HG03558 (cell line): ENCODE measurements at regions not wholly inside any gene's neighbourhood (a gene's known extent, or its start where the extent isn't known, plus 50 kb on each side); places are given as distances from the start of the nearest gene placed in this dataset.

Experiments
- ATAC-seq: cut with Tn5 transposase; IDR thresholded peaks from one replicate; pipeline ENCODE4 v1.9.1; 2021; ENCODE audit warnings: moderate number of reproducible peaks; ENCODE audit not compliant: unreplicated experiment; ENCODE audit errors: extremely low read depth

DNA sequence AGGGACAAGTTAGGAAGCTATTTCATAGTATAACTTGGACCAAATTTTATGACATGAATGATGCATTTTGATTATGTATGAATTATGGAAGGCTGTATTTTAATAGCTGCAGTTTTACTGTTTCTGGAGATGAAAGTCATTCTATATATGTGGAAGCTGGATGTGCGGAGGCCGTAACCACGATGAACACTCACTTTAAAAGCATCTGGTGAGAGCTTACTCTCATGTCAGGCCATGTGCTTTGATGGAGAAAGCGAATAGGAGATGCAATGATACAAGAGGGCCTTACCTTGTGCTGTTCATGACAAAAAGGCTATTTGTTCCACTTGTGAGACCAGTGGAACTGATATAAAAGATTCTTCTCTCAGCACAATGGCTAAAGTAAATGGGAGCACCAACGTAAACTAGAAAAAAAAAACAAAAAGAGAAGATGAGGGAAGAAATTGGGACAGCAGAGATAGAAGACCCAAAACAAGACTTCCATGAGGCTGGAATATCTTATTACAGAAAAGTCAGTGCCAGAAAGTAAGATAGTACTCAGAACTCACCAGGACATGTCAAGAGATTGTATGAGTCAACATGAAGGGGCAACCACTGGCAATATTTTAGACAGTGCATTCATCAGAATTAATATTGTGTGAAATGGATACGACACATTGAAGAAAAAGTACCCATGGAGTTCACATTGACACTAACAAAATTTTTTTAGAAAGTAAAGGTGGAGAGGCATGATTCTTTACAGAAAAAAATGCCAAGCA, 63.3 kb upstream of the GAB1 start:
- ATAC-seq, result no peak

DNA sequence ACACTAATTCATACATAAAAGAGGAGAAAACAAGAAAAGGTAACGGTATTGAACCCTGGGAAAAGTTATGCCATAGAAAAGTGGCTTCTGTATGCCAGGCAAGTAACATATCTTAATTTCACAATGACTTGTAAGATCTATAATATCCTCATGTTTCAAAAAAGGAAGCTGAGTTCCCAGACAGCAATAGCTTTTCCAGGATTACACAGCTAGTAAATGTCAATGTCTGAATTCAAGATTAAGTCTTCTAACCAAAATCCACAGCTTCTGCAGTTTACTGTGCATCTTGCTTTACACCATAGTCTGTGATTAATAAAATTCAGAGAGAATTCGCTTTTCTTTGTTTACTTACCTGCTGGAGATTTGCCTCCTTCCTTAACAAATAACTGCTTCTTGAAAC, 55.8 kb upstream of the GAB1 start:
- no peak for ATAC-seq

DNA sequence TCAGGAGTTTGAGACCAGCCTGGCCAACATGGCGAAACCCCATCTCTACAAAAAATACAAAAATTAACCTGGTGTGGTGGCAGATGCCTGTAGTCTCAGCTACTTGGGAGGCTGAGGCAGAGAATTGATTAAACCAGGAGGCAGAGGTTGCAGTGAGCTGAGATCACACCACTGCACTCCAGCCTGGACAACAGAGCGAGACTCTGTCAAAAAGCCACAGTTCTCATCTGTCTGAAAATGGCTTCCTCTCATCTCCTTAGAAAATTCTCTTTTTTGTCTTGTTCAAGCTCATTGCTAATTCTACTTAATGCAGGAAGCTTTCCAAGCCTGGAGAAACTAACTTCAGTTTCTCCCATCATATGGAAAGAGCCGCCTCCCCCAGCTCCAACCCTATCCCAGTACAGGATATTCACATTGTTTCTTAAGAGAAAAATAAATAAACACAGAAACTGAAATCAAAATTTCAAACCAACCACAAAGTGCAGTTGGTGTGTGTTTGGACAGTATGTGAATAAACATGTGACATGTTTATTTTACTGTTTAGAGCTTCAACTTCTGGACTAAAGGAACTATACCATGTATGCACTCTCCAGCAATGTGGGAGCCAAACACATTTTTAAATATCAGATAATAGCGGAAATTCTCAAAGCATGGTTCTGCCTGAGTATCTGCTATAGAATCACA, 55.0 kb upstream of the GAB1 start:
- peak; percentile 61 for ATAC-seq

DNA sequence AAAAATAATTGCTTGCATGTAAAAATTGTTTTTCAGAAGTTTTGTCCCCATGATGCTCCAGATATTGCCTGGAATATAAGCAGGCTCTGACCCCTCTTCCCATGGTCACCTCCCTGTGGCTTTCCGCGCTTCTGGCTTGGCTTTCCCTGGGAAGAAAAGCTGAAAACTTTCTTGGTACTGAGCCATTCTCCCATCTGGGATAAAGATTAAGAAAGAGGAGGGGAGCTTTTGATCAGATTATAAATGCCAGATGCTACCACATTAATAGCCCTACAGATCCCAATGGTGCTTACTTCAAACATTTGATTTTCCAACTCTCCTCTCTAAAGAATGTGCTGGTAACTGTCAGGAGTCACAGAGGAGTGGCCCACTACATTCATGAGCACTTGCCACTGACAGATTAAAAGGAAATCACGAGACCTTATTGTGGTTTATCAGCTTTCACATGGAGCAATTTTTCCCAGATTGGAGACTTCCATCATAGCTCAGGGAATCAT, 54.4 kb upstream of the GAB1 start:
- no peak for ATAC-seq

DNA sequence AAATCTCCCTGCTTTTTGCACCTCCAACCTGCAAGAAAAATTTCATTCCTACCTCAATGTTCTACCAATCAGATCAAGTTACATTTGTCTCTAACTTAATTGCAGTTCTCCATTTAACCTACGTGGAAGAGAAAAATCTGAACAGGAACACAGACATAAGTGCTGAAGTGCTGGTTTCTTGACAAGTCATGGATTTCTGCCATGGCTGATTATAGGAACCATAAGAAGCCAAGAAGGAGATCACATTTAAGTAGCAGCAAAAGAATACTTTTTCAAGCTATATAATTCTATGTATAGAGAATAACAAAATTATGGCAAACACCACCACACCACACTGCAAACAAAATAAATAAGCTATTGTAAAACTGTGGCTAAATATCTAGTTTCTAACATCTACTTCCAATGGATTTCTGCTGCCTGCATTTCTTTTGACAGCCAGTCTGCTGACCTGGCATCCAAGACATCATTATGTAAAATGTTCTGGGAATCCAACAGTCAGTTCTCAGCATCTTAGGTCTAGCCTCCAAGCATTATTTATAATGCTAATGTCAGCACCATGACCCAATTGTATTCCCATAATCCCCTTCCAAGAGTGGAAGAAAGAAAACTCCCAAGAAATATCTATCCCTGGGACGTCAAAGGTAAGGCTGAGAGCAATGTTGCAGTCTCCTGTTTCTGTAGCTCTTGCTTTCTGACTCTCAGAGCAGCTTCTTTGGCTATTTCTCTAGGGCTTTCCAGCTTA, 50.8 kb upstream of the GAB1 start:
- ATAC-seq, result no peak

DNA sequence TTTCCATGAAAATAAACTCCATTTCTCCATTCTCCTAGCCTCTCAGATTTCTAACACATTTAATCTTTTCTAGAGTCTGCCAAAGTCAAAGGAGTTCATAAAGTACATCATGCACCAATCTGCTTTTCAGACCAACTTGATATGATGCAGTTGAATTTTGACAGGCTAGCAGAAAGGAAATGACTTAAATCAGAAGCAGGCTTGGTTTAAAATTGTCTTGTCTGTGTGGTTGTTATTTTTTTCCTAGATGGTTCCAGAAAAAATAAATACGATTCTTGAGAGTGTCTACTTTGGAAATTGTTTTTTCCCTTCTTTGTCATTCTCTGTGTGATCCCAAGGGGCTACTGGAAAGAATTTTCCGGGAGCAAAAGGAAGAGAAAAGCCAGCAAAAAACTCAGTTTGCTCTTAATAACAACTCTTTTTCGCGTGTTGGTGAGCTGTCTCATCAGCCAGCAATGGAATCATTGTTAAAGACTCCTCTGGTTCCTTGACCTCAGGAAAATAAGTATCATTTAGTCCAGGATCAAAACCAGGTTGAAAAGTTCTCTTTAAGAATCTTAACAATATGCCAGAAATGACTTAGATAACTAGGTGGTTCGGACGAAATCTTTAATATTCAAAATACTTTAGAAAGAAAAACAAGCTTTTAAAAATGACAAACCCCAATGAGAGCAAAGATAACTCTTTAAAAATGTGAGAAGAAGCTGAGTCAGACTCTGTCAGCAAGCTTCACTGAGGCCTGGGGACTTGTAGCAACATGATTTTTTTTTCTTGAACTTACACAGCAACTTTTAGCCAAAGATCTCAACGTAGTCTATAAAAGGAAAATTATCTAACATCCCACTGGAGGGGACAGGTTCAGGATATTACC, 49.7 kb upstream of the GAB1 start:
- no peak for ATAC-seq
